ENCODE measurements at regions not wholly inside any gene's neighbourhood (a gene's known extent, or its start where the extent isn't known, plus 50 kb on each side); places are given as distances from the start of the nearest gene placed in this dataset.

- TF ChIP-seq CTCF (IDR thresholded peaks at IDR 0.05; ENCODE audit: unreplicated experiment): no peak
- Mint-ChIP-seq H3K4me3 (no peak overlapping the region), H3K9me3 (peaks cover 42% of the 10 kb centered on the region), H3K4me1 (no peaks in the 10 kb centered on the region), H3K27me3 (ENCODE audit: low read depth) (no peaks in the 10 kb centered on the region), H3K27ac (no peak overlapping the region), H3K36me3 (no peaks in the 10 kb centered on the region)
- DNase-seq (ENCODE audit: low spot score in 2 of 2, unreplicated experiment in 2 of 2): no peak
These were observed 476.9 kb upstream of the FRG1 start for GRCh38 chr4:189463734-189464133.

- Mint-ChIP-seq H3K4me1 (no peaks in the 10 kb centered on the region), H3K4me3 (no peak overlapping the region), H3K36me3 (peaks cover 6% of the 10 kb centered on the region), H3K9me3 (peaks cover 67% of the 10 kb centered on the region), H3K27me3 (ENCODE audit: low read depth) (no peaks in the 10 kb centered on the region), H3K27ac (no peak overlapping the region)
- TF ChIP-seq CTCF (IDR thresholded peaks at IDR 0.05; ENCODE audit: unreplicated experiment): no peak
- no peak for DNase-seq (ENCODE audit: low spot score in 2 of 2, unreplicated experiment in 2 of 2)
These were observed 446.3 kb upstream of the FRG1 start for GRCh38 chr4:189494407-189494806.

- Mint-ChIP-seq H3K4me3 (no peak overlapping the region), H3K36me3 (peaks cover under 1% of the 10 kb centered on the region), H3K27ac (no peak overlapping the region), H3K4me1 (no peaks in the 10 kb centered on the region), H3K27me3 (ENCODE audit: low read depth) (no peaks in the 10 kb centered on the region), H3K9me3 (peaks cover 67% of the 10 kb centered on the region)
- no peak for DNase-seq (ENCODE audit: low spot score in 2 of 2, unreplicated experiment in 2 of 2)
- no peak for TF ChIP-seq CTCF (IDR thresholded peaks at IDR 0.05; ENCODE audit: unreplicated experiment)
These were observed 443.2 kb upstream of the FRG1 start for GRCh38 chr4:189497516-189497915.

- peaks cover 67% of the 10 kb centered on the region for H3K9me3 Mint-ChIP-seq
These were observed 442.7 kb upstream of the FRG1 start for GRCh38 chr4:189497996-189498395.

GRCh38 chr4:189498457-189498856 is 442.2 kb upstream of the FRG1 start:
- H3K27ac Mint-ChIP-seq: no peak overlapping the region
- DNase-seq (ENCODE audit: low spot score in 2 of 2, unreplicated experiment in 2 of 2): no peak
- no peak overlapping the region for H3K4me3 Mint-ChIP-seq
- H3K9me3 Mint-ChIP-seq: peaks cover 63% of the 10 kb centered on the region
- no peaks in the 10 kb centered on the region for H3K4me1 Mint-ChIP-seq
- H3K36me3 Mint-ChIP-seq: no peaks in the 10 kb centered on the region
- no peaks in the 10 kb centered on the region for H3K27me3 Mint-ChIP-seq (ENCODE audit: low read depth)
- no peak for TF ChIP-seq CTCF (IDR thresholded peaks at IDR 0.05; ENCODE audit: unreplicated experiment)

More at GRCh38 chr4:189497996-189498395, 442.7 kb upstream of the FRG1 start:
- Mint-ChIP-seq H3K27me3 (ENCODE audit: low read depth) (no peaks in the 10 kb centered on the region), H3K4me3 (no peak overlapping the region), H3K4me1 (no peaks in the 10 kb centered on the region), H3K36me3 (no peaks in the 10 kb centered on the region), H3K27ac (no peak overlapping the region)
- no peak for TF ChIP-seq CTCF (IDR thresholded peaks at IDR 0.05; ENCODE audit: unreplicated experiment)
- DNase-seq (ENCODE audit: low spot score in 2 of 2, unreplicated experiment in 2 of 2): no peak

- no peak overlapping the region for H3K4me3 Mint-ChIP-seq
- no peaks in the 10 kb centered on the region for H3K27me3 Mint-ChIP-seq (ENCODE audit: low read depth)
- H3K4me1 Mint-ChIP-seq: no peaks in the 10 kb centered on the region
- DNase-seq (ENCODE audit: low spot score in 2 of 2, unreplicated experiment in 2 of 2): no peak
- TF ChIP-seq CTCF (IDR thresholded peaks at IDR 0.05; ENCODE audit: unreplicated experiment): no peak
- peaks cover 58% of the 10 kb centered on the region for H3K9me3 Mint-ChIP-seq
- H3K27ac Mint-ChIP-seq: no peak overlapping the region
- no peaks in the 10 kb centered on the region for H3K36me3 Mint-ChIP-seq
These were observed 441.0 kb upstream of the FRG1 start for GRCh38 chr4:189499696-189500095.
